NB4 (cell line): ENCODE measurements at regions not wholly inside any gene's neighbourhood (a gene's known extent, or its start where the extent isn't known, plus 50 kb on each side); places are given as distances from the start of the nearest gene placed in this dataset.

Source experiments
- MYC ChIP-seq: IDR thresholded peaks from 2 replicates; pipeline ENCODE4 v1.6.1; 2011; ENCODE audit warnings: low read depth, low read length
- TF ChIP-seq, protein P1 (sequence below): IDR thresholded peaks from one replicate; pipeline ENCODE4 v1.5.1; 2012; ENCODE audit warnings: low read depth, low read length

DNA sequence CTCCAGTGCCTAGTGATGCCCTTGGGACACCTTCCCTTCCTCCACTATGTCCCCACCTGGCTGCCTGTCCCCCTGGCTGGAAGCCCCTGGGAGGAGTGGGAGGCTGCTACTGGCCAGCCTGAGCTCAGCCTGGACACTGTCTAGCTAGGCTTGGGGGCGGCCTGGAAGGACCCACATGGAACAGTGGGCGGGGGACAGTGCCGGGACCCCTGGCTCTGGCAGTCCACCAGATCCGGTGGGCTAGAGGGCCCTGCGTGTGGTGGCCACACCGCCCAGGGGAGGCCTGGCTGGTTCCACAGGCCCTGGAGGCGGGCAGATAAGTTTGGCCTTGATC lies 388.0 kb upstream of the TNRC6C start:
- TF ChIP-seq, protein P1, sequence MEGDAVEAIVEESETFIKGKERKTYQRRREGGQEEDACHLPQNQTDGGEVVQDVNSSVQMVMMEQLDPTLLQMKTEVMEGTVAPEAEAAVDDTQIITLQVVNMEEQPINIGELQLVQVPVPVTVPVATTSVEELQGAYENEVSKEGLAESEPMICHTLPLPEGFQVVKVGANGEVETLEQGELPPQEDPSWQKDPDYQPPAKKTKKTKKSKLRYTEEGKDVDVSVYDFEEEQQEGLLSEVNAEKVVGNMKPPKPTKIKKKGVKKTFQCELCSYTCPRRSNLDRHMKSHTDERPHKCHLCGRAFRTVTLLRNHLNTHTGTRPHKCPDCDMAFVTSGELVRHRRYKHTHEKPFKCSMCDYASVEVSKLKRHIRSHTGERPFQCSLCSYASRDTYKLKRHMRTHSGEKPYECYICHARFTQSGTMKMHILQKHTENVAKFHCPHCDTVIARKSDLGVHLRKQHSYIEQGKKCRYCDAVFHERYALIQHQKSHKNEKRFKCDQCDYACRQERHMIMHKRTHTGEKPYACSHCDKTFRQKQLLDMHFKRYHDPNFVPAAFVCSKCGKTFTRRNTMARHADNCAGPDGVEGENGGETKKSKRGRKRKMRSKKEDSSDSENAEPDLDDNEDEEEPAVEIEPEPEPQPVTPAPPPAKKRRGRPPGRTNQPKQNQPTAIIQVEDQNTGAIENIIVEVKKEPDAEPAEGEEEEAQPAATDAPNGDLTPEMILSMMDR: no peak
- no peak for TF ChIP-seq MYC
